Gastrocnemius medialis (tissue), 4 donors: ENCODE measurements at regions not wholly inside any gene's neighbourhood (a gene's known extent, or its start where the extent isn't known, plus 50 kb on each side); places are given as distances from the start of the nearest gene placed in this dataset.

Source experiments
- CTCF ChIP-seq, 5 experiments: fragments of 450-650 bp in 3 of 5; fragments of 200-600 bp in 2 of 5; sonication (generic) in 2 of 5; IDR thresholded peaks in 4 of 5; conservative IDR thresholded peaks in 1 of 5; 1 replicate in 4 of 5; 2 replicates in 1 of 5; pipeline ENCODE4 v1.5.1; 2016 to 2019; ENCODE audit warnings: antibody characterized with exemption in 5 of 5, mild to moderate bottlenecking in 3 of 5, moderate library complexity in 3 of 5
- POLR2A ChIP-seq, 2 donors: fragments of 450-650 bp; IDR thresholded peaks; one replicate each; pipeline ENCODE4 v1.6.1; 2017; ENCODE audit warnings: antibody characterized with exemption in 2 of 2, mild to moderate bottlenecking in 2 of 2, moderate library complexity in 2 of 2

DNA sequence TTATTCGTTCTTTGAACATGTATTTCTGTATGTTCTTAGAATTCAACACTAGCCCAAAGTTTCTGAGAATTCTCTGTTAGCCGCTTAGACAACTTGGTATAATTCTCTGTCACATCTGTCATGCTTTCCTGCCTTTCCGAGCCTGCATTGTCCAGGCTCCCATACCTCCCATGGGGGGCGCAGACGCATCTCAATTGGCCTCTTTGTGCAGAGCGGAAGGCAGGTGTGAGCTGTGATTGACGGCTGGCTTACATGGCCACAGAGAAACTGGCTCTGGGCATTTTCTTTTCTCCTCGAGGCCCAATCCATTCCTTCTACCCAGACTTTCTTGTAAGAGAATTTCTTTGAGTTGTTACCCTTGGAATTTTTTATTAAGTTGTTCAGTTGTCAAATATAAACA lies 132.7 kb upstream of the SESN3 start:
- TF ChIP-seq CTCF (IDR thresholded peaks at IDR 0.05 in 4 of 5, conservative IDR thresholded peaks at IDR 0.05 in 1 of 5) (no peak), POLR2A (IDR thresholded peaks at IDR 0.05) (no peak)
